Erythroblast (primary cell): ENCODE measurements at regions not wholly inside any gene's neighbourhood (a gene's known extent, or its start where the extent isn't known, plus 50 kb on each side); places are given as distances from the start of the nearest gene placed in this dataset.

Experiments used
- GATA1 ChIP-seq: IDR thresholded peaks from 2 replicates; pipeline ENCODE4 v1.6.1; 2011; ENCODE audit warnings: low read depth, mild to moderate bottlenecking, control low read depth, low read length, moderate library complexity
- POLR2A ChIP-seq: IDR thresholded peaks from 2 replicates; pipeline ENCODE4 v1.6.1; 2011; ENCODE audit warnings: mild to moderate bottlenecking, low read length

- TF ChIP-seq POLR2A (no peak), GATA1 (no peak)
Observed at GRCh38 chr15:38090678-38091077, 156.2 kb downstream of the TMCO5A start.
